ENCODE measurements at regions not wholly inside any gene's neighbourhood (a gene's known extent, or its start where the extent isn't known, plus 50 kb on each side); places are given as distances from the start of the nearest gene placed in this dataset.

GRCh38 chr5:15220642-15221173 is 279.3 kb upstream of the FBXL7 start:
- DNase-seq (ENCODE audit: low read depth in 4 of 4, low spot score in 3 of 4), result no peak

GRCh38 chr5:15215056-15215455 is 284.9 kb upstream of the FBXL7 start:
- no peak for DNase-seq (ENCODE audit: low read depth in 4 of 4, low spot score in 3 of 4)

GRCh38 chr5:15214010-15214409 is 286.0 kb upstream of the FBXL7 start:
- DNase-seq (ENCODE audit: low read depth in 4 of 4, low spot score in 3 of 4), result no peak

- no peak for DNase-seq (ENCODE audit: low read depth in 4 of 4, low spot score in 3 of 4)
These were observed 290.8 kb upstream of the FBXL7 start for GRCh38 chr5:15209053-15209762.

GRCh38 chr5:15206133-15206532 is 293.8 kb upstream of the FBXL7 start:
- no peak for DNase-seq (ENCODE audit: low read depth in 4 of 4, low spot score in 3 of 4)

GRCh38 chr5:15203376-15203775 is 296.6 kb upstream of the FBXL7 start:
- no peak for DNase-seq (ENCODE audit: low read depth in 4 of 4, low spot score in 3 of 4)

GRCh38 chr5:15191012-15191411 is 309.0 kb upstream of the FBXL7 start:
- no peak for DNase-seq (ENCODE audit: low read depth in 4 of 4, low spot score in 3 of 4)

- DNase-seq (ENCODE audit: low read depth in 4 of 4, low spot score in 3 of 4), result no peak
These were observed 311.9 kb upstream of the ANKH start for GRCh38 chr5:15183520-15183919.

- no peak for DNase-seq (ENCODE audit: low read depth in 4 of 4, low spot score in 3 of 4)
These were observed 298.6 kb upstream of the ANKH start for GRCh38 chr5:15170173-15170572.

GRCh38 chr5:15168358-15168757 is 296.8 kb upstream of the ANKH start:
- no peak for DNase-seq (ENCODE audit: low read depth in 4 of 4, low spot score in 3 of 4)

GRCh38 chr5:15160091-15160490 is 288.5 kb upstream of the ANKH start:
- DNase-seq (ENCODE audit: low read depth in 4 of 4, low spot score in 3 of 4), result no peak

- DNase-seq (ENCODE audit: low read depth in 4 of 4, low spot score in 3 of 4), result no peak
These were observed 288.0 kb upstream of the ANKH start for GRCh38 chr5:15159606-15160005.

- no peak for DNase-seq (ENCODE audit: low read depth in 4 of 4, low spot score in 3 of 4)
These were observed 270.9 kb upstream of the ANKH start for GRCh38 chr5:15142458-15142857.

GRCh38 chr5:15137414-15137813 is 265.8 kb upstream of the ANKH start:
- DNase-seq (ENCODE audit: low read depth in 4 of 4, low spot score in 3 of 4), result no peak

- no peak for DNase-seq (ENCODE audit: low read depth in 4 of 4, low spot score in 3 of 4)
These were observed 264.1 kb upstream of the ANKH start for GRCh38 chr5:15135661-15136060.

GRCh38 chr5:15133456-15133965 is 261.9 kb upstream of the ANKH start:
- DNase-seq (ENCODE audit: low read depth in 4 of 4, low spot score in 3 of 4), result no peak

GRCh38 chr5:15132816-15133405 is 261.3 kb upstream of the ANKH start:
- DNase-seq (ENCODE audit: low read depth in 4 of 4, low spot score in 3 of 4), result no peak

- DNase-seq (ENCODE audit: low read depth in 4 of 4, low spot score in 3 of 4), result no peak
These were observed 260.3 kb upstream of the ANKH start for GRCh38 chr5:15131909-15132308.

GRCh38 chr5:15124871-15125568 is 253.4 kb upstream of the ANKH start:
- DNase-seq (ENCODE audit: low read depth in 4 of 4, low spot score in 3 of 4), result no peak

- DNase-seq (ENCODE audit: low read depth in 4 of 4, low spot score in 3 of 4), result no peak
These were observed 252.9 kb upstream of the ANKH start for GRCh38 chr5:15124461-15124860.

GRCh38 chr5:15117688-15118087 is 246.1 kb upstream of the ANKH start:
- peak in 1 of 4 donors; percentile 11 for DNase-seq (ENCODE audit: low read depth in 4 of 4, low spot score in 3 of 4)

GRCh38 chr5:15116996-15117395 is 245.4 kb upstream of the ANKH start:
- no peak for DNase-seq (ENCODE audit: low read depth in 4 of 4, low spot score in 3 of 4)
